GM23338 (cell line): ENCODE measurements at regions not wholly inside any gene's neighbourhood (a gene's known extent, or its start where the extent isn't known, plus 50 kb on each side); places are given as distances from the start of the nearest gene placed in this dataset.

Experiments used
- ATAC-seq: fragments of 200-7000 bp; cut with Tn5 transposase; 3 replicates; pipeline ENCODE4 v1.9.1; 2020
- DNase-seq: peaks from one replicate; pipeline ENCODE4 v3.0.0-alpha.2; 2015; ENCODE audit warnings: low spot score
- H2AFZ ChIP-seq: fragments of 200-600 bp; sonication (generic); 2 replicates; pipeline ENCODE4 v1.8.0; 2016; ENCODE audit warnings: antibody characterized with exemption, mild to moderate bottlenecking, moderate library complexity
- H3F3A ChIP-seq: fragments of 200-600 bp; sonication (generic); replicated peaks from 2 replicates; pipeline ENCODE4 v1.8.0; 2017; ENCODE audit warnings: antibody characterized with exemption, mixed run types, low read depth
- H3K27ac ChIP-seq: fragments of 200-600 bp; sonication (generic); 2 replicates; pipeline ENCODE4 v1.6.1; 2016; ENCODE audit warnings: low read depth
- H3K27me3 ChIP-seq: fragments of 200-600 bp; sonication (generic); 2 replicates; pipeline ENCODE4 v1.8.0; 2016; ENCODE audit warnings: mild to moderate bottlenecking, mixed run types, moderate library complexity; ENCODE audit not compliant: insufficient read depth
- H3K36me3 ChIP-seq: fragments of 200-600 bp; sonication (generic); 2 replicates; pipeline ENCODE4 v1.8.0; 2016; ENCODE audit warnings: mild to moderate bottlenecking; ENCODE audit not compliant: insufficient read depth
- H3K4me1 ChIP-seq: fragments of 200-600 bp; sonication (generic); 2 replicates; pipeline ENCODE4 v1.8.0; 2016; ENCODE audit warnings: mild to moderate bottlenecking, moderate library complexity; ENCODE audit not compliant: insufficient read depth
- H3K4me2 ChIP-seq: fragments of 200-600 bp; sonication (generic); 2 replicates; pipeline ENCODE4 v1.7.1; 2017; ENCODE audit warnings: mixed run types
- H3K4me3 ChIP-seq: fragments of 200-600 bp; sonication (generic); 2 replicates; pipeline ENCODE4 v1.6.1; 2016; ENCODE audit warnings: mixed run types
- H3K79me2 ChIP-seq: fragments of 200-600 bp; sonication (generic); replicated peaks from 2 replicates; pipeline ENCODE4 v1.8.0; 2017; ENCODE audit warnings: mild to moderate bottlenecking; ENCODE audit not compliant: insufficient read depth
- H3K9me2 ChIP-seq: fragments of 200-600 bp; sonication (generic); 2 replicates; pipeline ENCODE4 v1.8.0; 2017; ENCODE audit not compliant: insufficient read depth
- H4K20me1 ChIP-seq: fragments of 200-600 bp; sonication (generic); replicated peaks from 2 replicates; pipeline ENCODE4 v1.8.0; 2017; ENCODE audit warnings: mild to moderate bottlenecking; ENCODE audit not compliant: insufficient read depth
- H3K27ac Mint-ChIP-seq: 2 replicates; pipeline ENCODE4 v1.8.0; 2020; ENCODE audit warnings: inconsistent platforms, mild to moderate bottlenecking, moderate library complexity, mixed read lengths
- H3K27me3 Mint-ChIP-seq: 3 replicates; pipeline ENCODE4 v1.8.0; 2022; ENCODE audit warnings: low read depth, mild to moderate bottlenecking, moderate library complexity, mixed read lengths, inconsistent platforms; ENCODE audit not compliant: insufficient read depth, poor library complexity
- H3K36me3 Mint-ChIP-seq: 3 replicates; pipeline ENCODE4 v1.8.0; 2021; ENCODE audit warnings: low read depth, mild to moderate bottlenecking, inconsistent platforms, moderate library complexity, mixed read lengths
- H3K4me1 Mint-ChIP-seq: 3 replicates; pipeline ENCODE4 v1.8.0; 2020; ENCODE audit warnings: mild to moderate bottlenecking, inconsistent platforms, mixed read lengths
- H3K4me3 Mint-ChIP-seq: 3 replicates; pipeline ENCODE4 v1.8.0; 2021; ENCODE audit warnings: moderate library complexity, mild to moderate bottlenecking, inconsistent platforms, mixed read lengths
- H3K9me3 Mint-ChIP-seq: 3 replicates; pipeline ENCODE4 v1.8.0; 2020; ENCODE audit warnings: moderate library complexity, mild to moderate bottlenecking, inconsistent platforms, mixed read lengths
- CREB1 ChIP-seq: fragments of 250-450 bp; sonication (Bioruptor Pico); IDR thresholded peaks from 2 replicates; pipeline ENCODE4 v1.5.0; 2020; ENCODE audit warnings: low read depth, mild to moderate bottlenecking, moderate library complexity
- EZH2phosphoT487 ChIP-seq: fragments of 200-600 bp; sonication (generic); IDR thresholded peaks from one replicate; pipeline ENCODE4 v1.8.1; 2018; ENCODE audit warnings: antibody characterized with exemption; ENCODE audit not compliant: unreplicated experiment
- JUNB ChIP-seq: IDR thresholded peaks from one replicate; pipeline ENCODE4 v1.6.1; 2016; ENCODE audit warnings: antibody characterized with exemption; ENCODE audit not compliant: unreplicated experiment
- NANOG ChIP-seq: IDR thresholded peaks from 2 replicates; pipeline ENCODE4 v1.6.1; 2016; ENCODE audit warnings: antibody characterized with exemption, borderline replicate concordance
- POLR2AphosphoS5 ChIP-seq: IDR thresholded peaks from 2 replicates; pipeline ENCODE4 v1.6.1; 2016; ENCODE audit warnings: antibody characterized with exemption, low read depth
- STAT1 ChIP-seq: IDR thresholded peaks from one replicate; pipeline ENCODE4 v1.6.1; 2016; ENCODE audit warnings: antibody characterized with exemption; ENCODE audit not compliant: unreplicated experiment
- ZNF331 ChIP-seq: fragments of 250-450 bp; sonication (Bioruptor Pico); IDR thresholded peaks from 2 replicates; pipeline ENCODE4 v1.5.0; 2020; ENCODE audit warnings: low read depth, mild to moderate bottlenecking, moderate library complexity
- TF ChIP-seq, protein P1 (sequence below): fragments of 250-450 bp; sonication (Bioruptor Pico); IDR thresholded peaks from 2 replicates; pipeline ENCODE4 v1.5.0; 2020; ENCODE audit warnings: mild to moderate bottlenecking, moderate library complexity
- TF ChIP-seq, protein P2 (sequence below): IDR thresholded peaks from 2 replicates; pipeline ENCODE4 v1.6.1; 2016; ENCODE audit warnings: antibody characterized with exemption

DNA sequence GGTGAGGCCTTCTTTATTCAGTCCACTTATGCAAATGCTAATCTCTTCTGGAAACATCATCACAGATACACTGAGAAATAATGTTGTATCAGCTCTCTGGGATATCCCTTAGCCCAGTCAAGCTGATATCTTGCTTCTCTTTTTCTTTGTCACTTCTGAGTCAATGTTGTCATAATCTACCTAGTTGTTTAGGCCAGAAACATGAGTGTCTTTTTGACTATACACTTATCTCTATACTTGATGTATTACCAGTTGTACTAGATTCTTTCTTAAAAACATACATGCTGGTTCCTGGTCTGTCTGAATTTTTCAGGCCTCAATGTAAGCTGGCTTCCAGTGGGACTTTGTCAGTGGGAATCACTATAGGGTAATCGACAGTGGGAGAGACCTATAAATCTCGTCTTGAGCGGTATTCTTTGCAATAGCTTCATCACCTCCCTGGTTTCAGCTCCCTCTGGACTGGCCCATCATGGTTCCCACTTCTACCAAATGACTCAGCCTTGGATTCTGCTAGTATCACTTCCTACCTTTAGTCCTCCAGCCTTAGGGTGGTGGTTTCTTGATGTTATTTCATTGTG lies 135.2 kb upstream of the CYYR1 start (continued):
- TF ChIP-seq, protein P1, sequence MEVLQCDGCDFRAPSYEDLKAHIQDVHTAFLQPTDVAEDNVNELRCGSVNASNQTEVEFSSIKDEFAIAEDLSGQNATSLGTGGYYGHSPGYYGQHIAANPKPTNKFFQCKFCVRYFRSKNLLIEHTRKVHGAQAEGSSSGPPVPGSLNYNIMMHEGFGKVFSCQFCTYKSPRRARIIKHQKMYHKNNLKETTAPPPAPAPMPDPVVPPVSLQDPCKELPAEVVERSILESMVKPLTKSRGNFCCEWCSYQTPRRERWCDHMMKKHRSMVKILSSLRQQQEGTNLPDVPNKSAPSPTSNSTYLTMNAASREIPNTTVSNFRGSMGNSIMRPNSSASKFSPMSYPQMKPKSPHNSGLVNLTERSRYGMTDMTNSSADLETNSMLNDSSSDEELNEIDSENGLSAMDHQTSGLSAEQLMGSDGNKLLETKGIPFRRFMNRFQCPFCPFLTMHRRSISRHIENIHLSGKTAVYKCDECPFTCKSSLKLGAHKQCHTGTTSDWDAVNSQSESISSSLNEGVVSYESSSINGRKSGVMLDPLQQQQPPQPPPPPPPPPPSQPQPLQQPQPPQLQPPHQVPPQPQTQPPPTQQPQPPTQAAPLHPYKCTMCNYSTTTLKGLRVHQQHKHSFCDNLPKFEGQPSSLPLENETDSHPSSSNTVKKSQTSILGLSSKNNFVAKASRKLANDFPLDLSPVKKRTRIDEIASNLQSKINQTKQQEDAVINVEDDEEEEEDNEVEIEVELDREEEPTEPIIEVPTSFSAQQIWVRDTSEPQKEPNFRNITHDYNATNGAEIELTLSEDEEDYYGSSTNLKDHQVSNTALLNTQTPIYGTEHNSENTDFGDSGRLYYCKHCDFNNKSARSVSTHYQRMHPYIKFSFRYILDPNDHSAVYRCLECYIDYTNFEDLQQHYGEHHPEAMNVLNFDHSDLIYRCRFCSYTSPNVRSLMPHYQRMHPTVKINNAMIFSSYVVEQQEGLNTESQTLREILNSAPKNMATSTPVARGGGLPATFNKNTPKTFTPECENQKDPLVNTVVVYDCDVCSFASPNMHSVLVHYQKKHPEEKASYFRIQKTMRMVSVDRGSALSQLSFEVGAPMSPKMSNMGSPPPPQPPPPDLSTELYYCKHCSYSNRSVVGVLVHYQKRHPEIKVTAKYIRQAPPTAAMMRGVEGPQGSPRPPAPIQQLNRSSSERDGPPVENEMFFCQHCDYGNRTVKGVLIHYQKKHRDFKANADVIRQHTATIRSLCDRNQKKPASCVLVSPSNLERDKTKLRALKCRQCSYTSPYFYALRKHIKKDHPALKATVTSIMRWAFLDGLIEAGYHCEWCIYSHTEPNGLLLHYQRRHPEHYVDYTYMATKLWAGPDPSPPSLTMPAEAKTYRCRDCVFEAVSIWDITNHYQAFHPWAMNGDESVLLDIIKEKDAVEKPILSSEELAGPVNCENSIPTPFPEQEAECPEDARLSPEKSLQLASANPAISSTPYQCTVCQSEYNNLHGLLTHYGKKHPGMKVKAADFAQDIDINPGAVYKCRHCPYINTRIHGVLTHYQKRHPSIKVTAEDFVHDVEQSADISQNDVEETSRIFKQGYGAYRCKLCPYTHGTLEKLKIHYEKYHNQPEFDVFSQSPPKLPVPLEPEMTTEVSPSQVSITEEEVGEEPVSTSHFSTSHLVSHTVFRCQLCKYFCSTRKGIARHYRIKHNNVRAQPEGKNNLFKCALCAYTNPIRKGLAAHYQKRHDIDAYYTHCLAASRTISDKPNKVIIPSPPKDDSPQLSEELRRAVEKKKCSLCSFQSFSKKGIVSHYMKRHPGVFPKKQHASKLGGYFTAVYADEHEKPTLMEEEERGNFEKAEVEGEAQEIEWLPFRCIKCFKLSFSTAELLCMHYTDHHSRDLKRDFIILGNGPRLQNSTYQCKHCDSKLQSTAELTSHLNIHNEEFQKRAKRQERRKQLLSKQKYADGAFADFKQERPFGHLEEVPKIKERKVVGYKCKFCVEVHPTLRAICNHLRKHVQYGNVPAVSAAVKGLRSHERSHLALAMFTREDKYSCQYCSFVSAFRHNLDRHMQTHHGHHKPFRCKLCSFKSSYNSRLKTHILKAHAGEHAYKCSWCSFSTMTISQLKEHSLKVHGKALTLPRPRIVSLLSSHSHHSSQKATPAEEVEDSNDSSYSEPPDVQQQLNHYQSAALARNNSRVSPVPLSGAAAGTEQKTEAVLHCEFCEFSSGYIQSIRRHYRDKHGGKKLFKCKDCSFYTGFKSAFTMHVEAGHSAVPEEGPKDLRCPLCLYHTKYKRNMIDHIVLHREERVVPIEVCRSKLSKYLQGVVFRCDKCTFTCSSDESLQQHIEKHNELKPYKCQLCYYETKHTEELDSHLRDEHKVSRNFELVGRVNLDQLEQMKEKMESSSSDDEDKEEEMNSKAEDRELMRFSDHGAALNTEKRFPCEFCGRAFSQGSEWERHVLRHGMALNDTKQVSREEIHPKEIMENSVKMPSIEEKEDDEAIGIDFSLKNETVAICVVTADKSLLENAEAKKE (CRISPR knock-in tag): no peak

DNA sequence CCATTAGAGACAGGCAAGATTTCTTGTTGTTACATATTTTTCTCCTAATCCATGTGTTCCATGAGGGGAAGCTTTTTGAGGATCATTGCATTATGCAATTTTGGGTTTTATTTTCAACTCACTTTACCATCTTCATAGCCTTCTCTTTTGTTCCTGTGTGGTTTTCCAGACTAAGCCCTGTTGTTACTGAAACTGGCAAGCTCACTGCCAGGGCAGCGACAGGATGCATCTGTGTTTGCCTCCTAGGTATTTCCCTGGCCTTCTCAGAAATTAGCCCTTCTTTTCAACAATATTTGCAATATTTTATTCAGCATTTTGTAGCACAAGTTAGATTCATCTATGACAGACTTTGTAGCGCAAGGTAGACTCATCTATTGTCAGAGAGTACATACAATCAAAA lies 134.2 kb upstream of the CYYR1 start:
- Mint-ChIP-seq H3K36me3 (peaks cover 4% of the 10 kb centered on the region; the same call in 2 of the 3 replicates), H3K9me3 (peaks cover 7% of the 10 kb centered on the region), H3K27me3 (peaks cover 9% of the 10 kb centered on the region), H3K4me3 (no peak overlapping the region), H3K27ac (no peak overlapping the region), H3K4me1 (peaks cover 21% of the 10 kb centered on the region)
- Histone ChIP-seq H3K9me2 (no peaks in the 10 kb centered on the region), H3F3A (no peaks in the 10 kb centered on the region), H3K4me3 (no peak overlapping the region), H2AFZ (no peak overlapping the region), H3K27me3 (no peaks in the 10 kb centered on the region), H4K20me1 (no peaks in the 10 kb centered on the region), H3K79me2 (no peaks in the 10 kb centered on the region), H3K36me3 (no peaks in the 10 kb centered on the region), H3K27ac (no peak overlapping the region), H3K4me1 (peaks cover 16% of the 10 kb centered on the region), H3K4me2 (no peak overlapping the region)
- DNase-seq (no peak), ATAC-seq (no peak)
- TF ChIP-seq STAT1 (no peak), CREB1 (CRISPR knock-in tag) (no peak), POLR2AphosphoS5 (no peak), JUNB (no peak), ZNF331 (CRISPR knock-in tag) (no peak), EZH2phosphoT487 (no peak), NANOG (no peak)
- TF ChIP-seq, protein P2, sequence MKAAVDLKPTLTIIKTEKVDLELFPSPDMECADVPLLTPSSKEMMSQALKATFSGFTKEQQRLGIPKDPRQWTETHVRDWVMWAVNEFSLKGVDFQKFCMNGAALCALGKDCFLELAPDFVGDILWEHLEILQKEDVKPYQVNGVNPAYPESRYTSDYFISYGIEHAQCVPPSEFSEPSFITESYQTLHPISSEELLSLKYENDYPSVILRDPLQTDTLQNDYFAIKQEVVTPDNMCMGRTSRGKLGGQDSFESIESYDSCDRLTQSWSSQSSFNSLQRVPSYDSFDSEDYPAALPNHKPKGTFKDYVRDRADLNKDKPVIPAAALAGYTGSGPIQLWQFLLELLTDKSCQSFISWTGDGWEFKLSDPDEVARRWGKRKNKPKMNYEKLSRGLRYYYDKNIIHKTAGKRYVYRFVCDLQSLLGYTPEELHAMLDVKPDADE: no peak
- TF ChIP-seq, protein P1 (CRISPR knock-in tag): no peak
